GM04503 (cell line): ENCODE measurements at regions not wholly inside any gene's neighbourhood (a gene's known extent, or its start where the extent isn't known, plus 50 kb on each side); places are given as distances from the start of the nearest gene placed in this dataset.

Source experiments
- DNase-seq: peaks from one replicate; pipeline ENCODE4 v3.0.0-alpha.2; 2012; ENCODE audit warnings: low read depth

DNA sequence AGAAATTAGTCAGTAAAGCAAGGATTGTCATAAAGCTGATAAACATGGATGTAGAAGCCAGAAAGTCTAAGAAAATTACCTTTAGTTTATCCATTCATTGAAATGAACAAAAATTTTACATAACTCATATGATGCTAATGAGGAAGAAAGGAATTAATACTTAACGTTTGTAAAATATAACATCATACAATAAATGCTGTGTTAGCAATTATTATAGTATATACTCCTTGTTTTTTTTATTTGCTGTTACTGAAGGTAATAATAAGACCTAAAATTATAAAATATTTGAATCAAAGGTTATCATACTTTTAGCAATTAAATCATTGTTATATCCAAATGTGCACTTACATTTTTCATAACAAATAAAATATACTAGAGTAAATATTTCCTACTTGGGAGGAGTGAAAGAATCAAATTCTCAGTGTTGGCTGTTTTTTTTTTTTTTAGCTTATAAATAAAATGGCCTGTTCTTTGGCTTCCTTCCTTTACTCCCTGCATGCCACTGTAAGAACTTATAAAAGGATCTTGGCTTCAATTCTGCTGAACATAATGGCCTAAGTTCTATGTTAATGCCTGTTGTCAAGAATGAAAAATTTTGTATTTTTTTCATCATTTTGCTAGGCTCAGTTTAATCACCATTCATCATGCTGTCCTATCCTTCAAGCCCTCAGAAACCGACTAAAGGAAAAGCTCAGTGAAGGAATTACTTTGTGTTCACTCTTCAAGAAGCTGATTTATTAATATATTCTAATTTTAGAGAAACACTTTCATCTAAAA, 167.4 kb upstream of the SLITRK1 start:
- no peak for DNase-seq

DNA sequence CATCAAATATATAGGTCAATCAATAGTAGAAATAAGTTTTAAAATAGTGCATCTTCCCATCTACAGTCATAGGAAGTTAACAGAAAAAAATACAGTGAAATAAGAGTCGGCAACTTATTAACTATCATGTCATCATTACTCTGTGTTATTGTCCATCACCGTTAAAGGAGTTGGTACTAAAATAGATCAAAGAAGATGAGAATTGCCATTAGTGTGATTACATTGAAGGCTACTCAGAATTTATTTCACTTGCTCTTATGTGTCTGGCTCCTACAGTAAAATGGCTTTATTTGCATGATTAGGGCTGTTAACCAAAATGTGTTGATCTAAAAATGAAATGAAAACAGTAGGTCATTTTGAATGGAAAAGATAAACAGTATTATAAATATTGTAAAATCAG, 162.5 kb upstream of the SLITRK1 start:
- DNase-seq = no peak

DNA sequence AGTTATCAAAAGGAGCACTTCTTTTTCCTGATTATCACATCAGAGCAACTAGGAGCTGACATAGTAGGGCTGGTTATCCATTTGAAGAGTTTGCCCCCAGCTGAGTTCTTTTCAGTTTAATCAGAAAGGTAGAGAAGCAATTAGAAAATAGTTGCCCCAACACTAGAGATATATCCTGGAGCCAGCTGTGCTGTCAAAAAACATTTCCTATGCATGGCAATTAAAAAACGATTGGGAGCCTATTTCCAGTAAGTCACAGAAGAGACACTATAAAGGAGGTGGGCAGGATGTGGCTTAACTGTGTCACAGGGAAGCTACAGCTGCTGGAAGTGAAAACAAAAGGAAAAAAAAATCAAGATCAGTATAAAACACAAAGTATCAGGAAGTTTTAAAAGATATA, 155.7 kb upstream of the SLITRK1 start:
- DNase-seq = no peak

DNA sequence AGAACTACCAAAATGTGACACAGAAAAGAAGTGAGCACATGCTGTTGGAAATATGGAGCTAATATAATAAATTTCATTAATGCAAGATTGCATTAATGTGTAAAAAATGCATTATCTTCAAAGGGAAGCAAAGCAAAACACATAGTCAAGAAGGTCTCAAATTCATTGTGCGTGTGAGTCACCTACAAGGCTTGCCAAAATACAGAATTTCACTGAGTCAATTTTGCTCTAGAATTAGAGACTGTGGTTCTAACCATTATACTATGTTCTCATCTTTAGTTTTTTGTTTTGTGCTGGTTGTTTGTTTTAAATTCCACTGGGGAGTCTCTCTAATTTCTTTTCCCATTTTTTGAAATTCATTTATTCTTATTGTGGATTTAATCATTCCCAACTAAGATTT, 149.8 kb upstream of the SLITRK1 start:
- no peak for DNase-seq

DNA sequence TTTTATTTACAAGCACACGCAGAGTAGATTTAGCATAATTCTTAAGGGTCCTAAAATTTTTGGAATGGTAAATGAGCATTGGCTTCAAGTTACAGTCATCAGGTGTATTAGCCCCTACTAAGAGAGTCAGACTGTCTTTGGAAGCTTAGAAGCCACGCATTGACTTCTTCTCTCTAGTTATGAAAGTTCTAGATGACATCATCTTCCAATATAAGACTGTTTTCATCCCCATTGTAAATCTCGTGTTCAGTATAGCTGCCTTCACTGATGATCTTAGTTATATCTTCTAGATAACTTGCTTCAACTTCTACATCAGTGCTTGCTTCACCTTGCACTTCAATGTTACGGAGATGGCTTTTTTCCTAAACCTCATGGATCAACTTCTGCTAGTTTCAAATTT, 148.8 kb upstream of the SLITRK1 start:
- no peak for DNase-seq

DNA sequence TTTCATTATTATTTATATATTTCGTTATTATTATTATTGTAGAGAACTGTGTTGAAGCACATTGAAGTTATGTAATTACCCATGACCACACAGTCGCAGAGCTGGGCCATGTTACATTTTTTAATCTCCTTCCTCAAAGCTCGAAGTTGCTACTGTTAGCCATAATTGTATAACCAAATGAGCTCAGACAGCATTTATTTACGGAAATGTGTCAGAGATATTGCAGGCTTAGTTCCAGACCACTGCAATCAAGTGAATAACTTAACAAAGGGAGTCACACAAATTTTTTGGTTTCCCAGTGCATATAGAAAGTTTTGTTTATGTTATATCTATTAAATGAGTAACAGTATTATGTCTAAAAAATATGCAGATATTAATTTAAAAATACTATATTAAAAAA, 147.1 kb upstream of the SLITRK1 start:
- no peak for DNase-seq

DNA sequence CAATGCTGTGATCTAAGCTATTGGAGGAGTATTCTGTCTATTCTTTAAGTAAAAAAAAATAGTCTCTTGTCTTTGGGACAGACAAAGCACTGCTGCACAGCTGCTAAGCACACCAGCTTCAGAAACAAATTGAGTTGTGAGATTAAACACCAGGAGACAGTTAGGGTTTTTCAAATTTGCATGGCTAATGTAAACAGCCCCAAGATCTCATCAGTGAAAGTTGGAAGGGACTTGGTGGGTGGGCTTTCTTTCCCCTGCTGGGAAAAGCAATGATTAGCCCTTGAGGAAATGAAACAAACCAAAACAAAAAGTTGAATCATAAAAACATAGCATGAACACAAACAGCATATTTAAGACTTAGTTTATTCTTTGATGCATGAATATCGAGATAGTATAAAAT, 143.6 kb upstream of the SLITRK1 start:
- DNase-seq = no peak

DNA sequence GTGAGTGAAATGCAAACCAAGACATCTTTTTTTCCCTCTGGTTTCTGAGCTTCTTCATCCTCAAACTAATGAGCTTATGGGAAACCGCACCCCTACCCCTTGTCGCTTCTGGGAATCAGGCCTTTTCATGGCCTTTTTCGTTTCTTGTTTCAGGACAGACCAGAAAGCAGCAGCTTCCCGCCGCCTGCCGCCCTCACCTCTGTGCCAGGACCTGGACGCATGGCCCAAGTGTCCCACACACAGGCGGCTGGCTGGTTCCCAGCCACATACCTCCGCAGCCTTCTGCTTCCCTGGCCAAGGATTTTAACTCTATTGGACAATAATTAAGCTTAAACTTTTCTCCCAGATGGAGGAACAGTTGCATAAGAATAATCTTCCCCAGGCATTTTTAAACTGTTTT, 114.1 kb upstream of the SLITRK1 start:
- no peak for DNase-seq

DNA sequence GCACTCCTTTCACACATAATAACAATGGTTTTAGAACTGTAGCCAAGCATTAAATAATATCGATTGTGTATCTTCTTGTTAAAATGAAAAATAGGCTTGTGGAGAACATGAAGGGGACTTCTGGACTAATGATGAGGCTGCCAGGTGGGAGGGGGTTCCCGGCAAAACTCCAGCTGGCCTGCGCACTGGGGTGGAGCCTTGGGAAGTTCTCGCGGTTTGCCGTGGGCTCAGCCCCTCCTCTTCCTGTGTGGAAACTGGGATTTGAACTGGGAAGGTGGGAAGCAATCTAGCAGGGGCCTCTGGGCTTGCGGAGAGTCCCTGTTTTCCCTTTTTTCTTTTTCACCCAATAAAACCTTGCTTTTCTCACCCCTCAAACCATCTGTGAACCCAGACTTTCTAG, 113.7 kb upstream of the SLITRK1 start:
- no peak for DNase-seq

DNA sequence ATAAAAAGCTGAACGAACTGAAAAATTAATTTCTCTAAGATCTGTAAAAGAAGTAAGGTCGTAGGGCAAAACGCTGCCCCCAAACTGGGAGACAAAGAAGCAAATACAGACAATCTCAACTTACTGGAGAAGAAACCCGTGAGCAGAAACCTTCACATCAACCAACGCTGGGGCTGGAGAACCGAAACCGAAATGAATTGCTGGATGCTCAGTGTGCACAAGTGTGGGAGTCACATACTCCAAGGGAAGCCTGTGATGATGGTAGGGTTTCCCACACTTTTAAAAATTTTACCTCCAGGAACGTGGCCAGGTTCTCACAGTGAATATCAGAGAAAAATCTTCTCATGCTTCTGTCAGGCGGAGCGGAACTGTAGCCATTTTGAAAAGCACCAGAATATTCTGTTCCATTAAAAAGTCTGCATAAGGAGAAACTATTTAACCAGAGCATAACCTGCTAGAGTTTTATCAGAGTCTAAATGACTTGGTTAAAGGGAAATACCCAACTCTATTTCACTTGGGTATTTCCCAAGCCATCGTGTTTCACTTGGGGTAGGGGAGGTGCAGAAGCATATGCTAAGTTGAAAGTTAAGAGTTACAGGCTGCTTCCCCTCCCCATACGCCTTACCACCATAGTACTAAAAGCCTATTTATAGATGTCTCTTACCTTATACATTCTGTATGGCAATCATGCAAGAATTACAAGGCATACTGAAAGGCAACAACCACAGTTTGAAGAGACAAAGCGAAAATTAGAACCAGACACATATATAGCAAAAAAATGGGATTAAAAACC, 110.5 kb upstream of the SLITRK1 start:
- DNase-seq = no peak

DNA sequence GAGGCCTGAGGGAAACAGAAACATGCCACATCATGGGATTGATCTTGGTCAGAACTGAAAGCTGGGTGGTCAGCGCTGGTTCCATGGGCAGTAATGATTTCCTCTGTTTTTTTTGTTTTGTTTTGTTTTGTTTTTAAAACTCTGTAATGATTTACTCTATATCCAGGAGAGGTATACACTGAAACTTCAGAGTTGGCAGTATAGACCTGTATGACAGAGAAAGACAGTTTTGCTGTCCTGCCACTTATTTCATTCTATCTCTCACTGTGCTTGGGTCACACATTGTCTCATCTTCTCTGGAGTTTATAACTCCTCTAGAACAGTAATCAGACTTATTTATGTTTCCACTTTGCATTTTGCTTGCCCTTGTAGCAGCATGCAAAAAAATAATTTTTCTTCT, 105.1 kb upstream of the SLITRK1 start:
- DNase-seq = no peak

DNA sequence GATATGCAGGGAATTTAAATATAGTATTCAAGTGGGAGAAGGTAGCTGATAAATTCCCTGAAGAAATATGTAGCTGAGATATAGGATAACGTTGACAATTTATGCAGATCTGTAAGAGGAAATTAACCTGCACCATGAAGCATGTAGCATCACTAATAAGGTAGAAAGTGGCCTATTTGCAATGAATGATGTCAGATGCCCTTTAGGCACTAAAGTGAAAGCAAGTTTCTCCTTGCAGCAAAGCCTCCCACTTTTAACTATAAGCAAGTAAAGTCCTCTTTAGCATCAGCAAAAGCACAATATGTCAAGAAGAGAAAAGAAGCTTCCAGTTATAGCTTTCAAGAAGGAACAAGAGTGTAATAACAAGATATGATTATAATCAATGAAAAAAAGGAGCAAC, 102.5 kb upstream of the SLITRK1 start:
- no peak for DNase-seq

DNA sequence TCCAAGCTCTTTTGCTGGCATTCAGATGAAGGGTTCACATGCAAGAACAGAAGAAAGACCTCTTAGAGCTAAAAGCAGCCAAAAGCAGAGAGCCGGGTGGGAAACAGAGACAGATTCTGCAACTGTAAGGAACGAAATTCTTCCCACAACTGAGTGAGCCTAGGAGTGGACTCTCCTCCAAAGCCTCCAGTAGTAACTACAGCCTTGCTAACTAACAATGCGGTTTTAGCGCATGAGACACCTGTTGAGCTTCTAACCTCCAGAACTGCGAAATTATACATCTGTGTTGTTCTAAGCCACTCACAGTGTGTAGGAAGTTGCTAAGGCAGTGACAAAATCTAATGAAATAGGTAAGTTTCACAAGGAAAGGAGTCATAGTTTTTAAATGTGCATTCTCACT, 98.1 kb upstream of the SLITRK1 start:
- DNase-seq = no peak

DNA sequence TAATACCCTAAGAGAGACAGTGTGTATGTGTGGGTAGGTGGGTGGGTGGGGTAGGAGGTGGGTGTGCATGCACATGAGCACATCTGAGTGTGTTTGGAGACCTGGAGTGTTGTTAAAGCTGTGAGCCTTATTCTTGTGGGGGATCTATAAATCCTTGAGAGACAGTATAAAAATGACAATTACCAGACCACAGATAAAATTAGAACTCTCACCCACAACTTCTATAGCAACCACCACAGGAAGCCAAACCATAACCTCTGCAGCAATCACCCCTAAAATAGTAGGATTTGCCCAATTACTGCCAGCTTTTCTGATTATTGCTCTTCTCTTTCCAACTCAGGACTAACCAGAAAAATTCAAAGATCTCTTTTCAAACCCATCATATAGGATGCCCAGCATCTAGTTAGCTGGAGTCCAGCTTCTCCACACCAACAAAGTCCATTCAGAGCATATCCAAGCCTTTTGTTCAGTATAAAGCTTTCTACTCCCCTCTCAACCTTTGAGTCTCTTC, 93.4 kb upstream of the SLITRK1 start:
- no peak for DNase-seq

DNA sequence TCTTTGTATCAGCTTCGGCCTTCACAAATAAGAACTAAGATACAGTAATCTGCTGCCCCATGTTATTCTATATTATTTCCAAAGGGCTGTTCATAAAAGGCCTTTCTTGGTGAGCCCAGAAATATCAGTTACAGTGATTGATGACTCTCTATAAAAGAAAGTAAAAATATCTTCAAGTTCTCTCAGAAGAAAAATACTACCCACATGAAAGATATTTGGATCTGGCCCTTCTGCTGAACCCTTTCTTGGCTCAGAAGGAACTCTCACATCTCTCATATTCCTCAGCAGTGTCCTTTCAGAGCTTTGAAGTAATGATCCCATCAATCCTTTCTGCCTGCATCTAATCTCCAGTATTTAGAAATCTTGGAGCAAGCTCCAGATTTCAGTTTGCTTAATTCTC, 76.3 kb upstream of the SLITRK1 start:
- DNase-seq = no peak

DNA sequence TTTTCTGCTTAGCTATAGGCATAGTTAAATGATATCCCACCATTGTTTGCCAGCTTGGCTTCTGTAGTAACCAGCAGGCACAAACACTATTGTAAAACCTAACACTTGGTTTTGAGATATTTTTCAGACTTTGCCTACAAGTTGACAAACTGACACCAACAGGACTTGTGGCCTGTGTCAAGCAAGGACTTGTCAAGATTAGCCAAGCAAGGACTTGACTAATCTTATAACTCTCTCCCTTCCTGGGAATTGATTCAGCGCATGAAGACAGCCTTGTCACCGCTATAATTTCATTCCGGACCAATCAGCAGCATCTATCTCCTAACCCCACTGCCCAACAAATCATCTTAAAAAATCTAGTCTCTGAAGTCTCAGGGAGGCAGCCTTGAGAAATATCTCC, 72.7 kb upstream of the SLITRK1 start:
- no peak for DNase-seq

DNA sequence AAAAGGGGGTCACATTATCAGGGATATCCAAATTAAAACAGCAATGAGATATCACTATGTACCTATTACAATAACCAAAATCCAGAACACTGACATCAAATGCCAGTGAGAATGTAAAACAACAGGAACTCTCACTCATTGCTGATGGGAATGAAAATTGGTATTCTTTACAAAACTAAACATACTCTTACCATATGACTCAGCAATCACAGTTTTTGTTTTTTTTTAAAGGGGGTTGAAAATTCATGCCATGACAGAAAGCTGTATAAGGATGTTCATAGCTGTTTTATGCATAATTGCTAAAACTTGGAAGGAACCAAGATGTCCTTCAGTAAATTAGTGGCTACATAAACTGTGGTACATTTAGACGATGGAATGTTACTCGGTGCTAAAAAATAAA, 71.6 kb upstream of the SLITRK1 start:
- DNase-seq = no peak

DNA sequence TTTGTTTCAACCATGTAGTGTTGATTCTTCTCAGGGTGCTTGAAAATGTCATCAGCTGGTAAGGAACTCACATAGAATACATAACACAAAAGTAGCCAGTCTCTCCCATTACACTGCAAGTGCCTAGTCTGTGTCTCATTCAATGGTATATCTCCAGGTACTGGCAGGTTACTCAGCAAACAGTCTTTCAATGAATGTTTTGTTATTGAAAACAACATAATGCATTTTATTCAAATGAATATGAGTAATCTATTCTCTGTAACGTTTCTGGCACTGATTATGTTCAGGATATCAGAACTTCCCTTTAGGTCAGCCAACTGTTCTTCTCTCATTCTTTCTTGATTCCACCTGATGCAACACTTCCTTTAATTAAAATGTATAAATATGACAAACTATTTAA, 68.0 kb upstream of the SLITRK1 start:
- no peak for DNase-seq

DNA sequence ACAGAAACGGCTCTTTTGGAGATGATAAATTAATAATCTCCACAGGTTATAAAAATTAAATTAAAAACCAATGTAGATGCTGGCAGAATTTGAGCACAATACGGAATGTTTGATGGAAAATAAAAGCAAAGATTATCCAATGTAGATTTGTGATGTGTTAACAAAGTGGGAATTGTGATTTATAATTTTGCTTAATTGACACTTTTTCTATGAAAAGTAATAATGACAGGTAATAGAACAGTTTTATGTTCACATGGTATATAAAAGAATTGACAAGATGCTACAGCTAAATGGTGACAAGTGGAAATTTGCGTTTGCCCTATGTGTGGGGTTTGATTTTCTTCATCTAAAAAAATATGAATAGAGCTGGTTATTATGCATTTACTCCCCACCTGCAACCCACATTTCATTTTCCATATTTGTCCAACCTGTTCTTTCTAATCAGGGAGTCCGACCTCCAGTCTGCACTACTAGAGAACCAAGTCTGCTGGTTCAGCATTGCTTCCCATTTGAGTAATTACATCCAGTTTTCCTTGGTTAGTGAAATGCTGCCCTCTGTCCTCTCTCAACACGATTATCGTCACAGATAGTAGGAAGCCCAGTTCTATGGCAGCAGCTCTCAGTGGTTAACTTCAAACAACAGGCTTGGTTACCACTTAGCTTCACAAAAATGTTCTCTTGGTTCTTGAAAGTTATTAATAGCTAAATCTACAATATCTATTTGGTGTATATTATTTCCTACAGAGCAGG, 61.4 kb upstream of the SLITRK1 start:
- no peak for DNase-seq

DNA sequence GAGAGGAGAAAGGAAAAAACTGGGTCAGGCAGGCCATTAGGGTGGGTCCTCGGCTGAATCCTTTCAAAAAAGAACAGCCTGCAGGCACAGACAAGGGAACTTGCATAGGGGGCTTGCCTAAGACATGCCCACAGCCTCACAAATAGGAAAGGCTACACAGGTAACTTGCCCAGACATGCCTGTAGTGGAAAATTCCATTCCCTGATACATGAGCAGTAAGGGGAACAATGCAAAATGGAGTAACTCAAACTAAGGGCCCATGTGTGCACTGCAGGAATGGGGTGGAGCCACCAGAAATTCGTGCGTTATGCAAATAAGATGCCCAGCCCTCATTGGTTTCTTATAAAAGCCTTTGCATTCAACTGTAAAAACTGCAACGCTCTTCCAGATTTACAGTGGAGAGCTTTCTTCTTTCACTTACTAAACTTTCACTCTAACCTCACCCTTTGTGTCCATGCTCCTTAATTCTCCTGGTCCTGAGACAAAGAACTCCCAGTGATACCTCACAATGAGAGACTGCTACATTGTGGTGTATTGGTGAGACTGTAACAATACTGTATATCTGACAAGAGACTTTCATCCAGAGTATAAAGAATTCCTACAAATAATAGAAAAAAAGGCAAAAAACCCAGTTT, 59.5 kb upstream of the SLITRK1 start:
- no peak for DNase-seq

DNA sequence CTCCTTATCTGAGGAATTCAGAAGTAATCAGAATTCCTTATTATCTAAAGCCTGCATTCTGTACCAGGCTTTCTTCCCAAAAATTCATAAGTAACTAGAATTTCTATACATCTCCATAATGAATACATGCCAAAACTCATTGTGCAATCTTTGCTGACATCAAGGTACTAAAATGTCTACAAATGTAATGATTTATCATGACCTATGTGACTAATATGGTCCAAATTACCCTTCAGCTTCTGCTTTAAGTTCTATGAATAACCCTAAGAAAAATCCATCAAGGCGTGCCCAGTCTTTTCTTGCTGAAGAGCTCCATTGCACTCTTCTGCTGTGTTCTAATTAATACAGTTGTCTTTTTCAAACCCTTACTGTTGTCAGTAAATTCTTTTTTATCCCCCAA, 58.5 kb upstream of the SLITRK1 start:
- no peak for DNase-seq

DNA sequence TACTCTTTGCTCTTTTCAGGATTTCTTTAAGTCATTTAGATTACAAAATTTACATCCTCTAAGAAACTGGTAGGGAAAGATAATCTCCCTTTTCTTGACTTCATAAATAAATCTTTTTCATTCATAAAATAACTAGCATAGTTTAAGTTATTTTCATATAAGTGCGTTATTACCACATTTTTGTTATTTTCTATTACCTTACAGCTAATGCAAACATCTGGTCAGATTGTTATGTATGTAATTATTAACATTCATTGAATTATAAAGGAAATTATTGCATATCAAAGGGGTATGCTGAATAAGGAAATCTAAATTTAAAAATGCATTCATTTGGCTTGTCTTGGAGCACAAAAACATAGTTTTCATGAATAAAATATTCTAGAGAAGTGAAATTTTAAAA, 55.3 kb upstream of the SLITRK1 start:
- no peak for DNase-seq
